Stimulated activated CD4-positive, alpha-beta T cell treated with anti-CD3 and anti-CD28 coated beads, Interleukin-12 subunit alpha, Interleukin-12 subunit beta, amount 100 ng/mL, for 24 hours (primary cell): ENCODE measurements at regions not wholly inside any gene's neighbourhood (a gene's known extent, or its start where the extent isn't known, plus 50 kb on each side); places are given as distances from the start of the nearest gene placed in this dataset.

Experiments used
- DNase-seq, 2 experiments: peaks; one replicate each; pipeline ENCODE4 v3.0.0-alpha.2; 2020; ENCODE audit warnings: low read depth in 2 of 2

GRCh38 chr11:32316858-32317642 lies 118.3 kb downstream of the WT1 start:
- no peak for DNase-seq

GRCh38 chr11:32317643-32318042 lies 117.7 kb downstream of the WT1 start:
- no peak for DNase-seq

- DNase-seq: no peak
Measured at GRCh38 chr11:32318071-32319055, 117.0 kb downstream of the WT1 start.

- DNase-seq: no peak
Measured at GRCh38 chr11:32323814-32324130, 111.6 kb downstream of the WT1 start.

GRCh38 chr11:32325187-32325586 lies 110.2 kb downstream of the WT1 start:
- DNase-seq: no peak

- no peak for DNase-seq
Measured at GRCh38 chr11:32325725-32326124, 109.6 kb downstream of the WT1 start.

GRCh38 chr11:32326522-32326921 lies 108.8 kb downstream of the WT1 start:
- DNase-seq: no peak

- DNase-seq: no peak
Measured at GRCh38 chr11:32328392-32328791, 106.9 kb downstream of the WT1 start.

GRCh38 chr11:32331098-32331497 lies 104.2 kb downstream of the WT1 start:
- DNase-seq: no peak

- no peak for DNase-seq
Measured at GRCh38 chr11:32331792-32332191, 103.5 kb downstream of the WT1 start.

- no peak for DNase-seq
Measured at GRCh38 chr11:32332990-32333319, 102.4 kb downstream of the WT1 start.

- peak in 1 of 2 experiments; percentile 31 for DNase-seq
Measured at GRCh38 chr11:32333320-32333991, 101.9 kb downstream of the WT1 start.

GRCh38 chr11:32334822-32335221 lies 100.5 kb downstream of the WT1 start:
- DNase-seq: peak in 1 of 2 experiments; percentile 13
